ENCODE measurements at regions not wholly inside any gene's neighbourhood (a gene's known extent, or its start where the extent isn't known, plus 50 kb on each side); places are given as distances from the start of the nearest gene placed in this dataset.

GRCh38 chr18:73617981-73618380 lies 529.7 kb downstream of the FBXO15 start:
- DNase-seq: no peak

- no peak for DNase-seq
Observed at GRCh38 chr18:73615506-73615905, 532.1 kb downstream of the FBXO15 start.

DNA sequence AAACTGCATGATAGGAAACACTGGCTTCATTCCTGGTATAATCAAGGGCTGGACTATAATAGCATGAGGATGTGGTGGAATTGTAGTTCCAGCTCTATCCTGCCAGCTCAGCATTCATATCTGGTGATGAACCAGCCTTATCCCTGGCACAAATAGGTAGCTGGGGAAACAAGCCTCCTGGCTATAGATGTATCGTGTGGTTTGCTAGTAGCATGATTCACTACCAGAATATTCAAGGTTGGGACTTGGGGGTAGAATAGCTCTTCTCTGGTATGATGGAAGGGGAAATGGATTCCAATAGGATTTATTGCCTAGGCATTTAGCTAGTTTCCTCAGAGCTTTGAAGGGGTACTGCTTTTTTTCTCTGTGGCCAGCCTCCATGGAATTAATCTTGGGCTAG lies 532.8 kb downstream of the FBXO15 start:
- no peak for DNase-seq

- DNase-seq: no peak
Observed at GRCh38 chr18:73613706-73614340, 533.8 kb downstream of the FBXO15 start.

DNA sequence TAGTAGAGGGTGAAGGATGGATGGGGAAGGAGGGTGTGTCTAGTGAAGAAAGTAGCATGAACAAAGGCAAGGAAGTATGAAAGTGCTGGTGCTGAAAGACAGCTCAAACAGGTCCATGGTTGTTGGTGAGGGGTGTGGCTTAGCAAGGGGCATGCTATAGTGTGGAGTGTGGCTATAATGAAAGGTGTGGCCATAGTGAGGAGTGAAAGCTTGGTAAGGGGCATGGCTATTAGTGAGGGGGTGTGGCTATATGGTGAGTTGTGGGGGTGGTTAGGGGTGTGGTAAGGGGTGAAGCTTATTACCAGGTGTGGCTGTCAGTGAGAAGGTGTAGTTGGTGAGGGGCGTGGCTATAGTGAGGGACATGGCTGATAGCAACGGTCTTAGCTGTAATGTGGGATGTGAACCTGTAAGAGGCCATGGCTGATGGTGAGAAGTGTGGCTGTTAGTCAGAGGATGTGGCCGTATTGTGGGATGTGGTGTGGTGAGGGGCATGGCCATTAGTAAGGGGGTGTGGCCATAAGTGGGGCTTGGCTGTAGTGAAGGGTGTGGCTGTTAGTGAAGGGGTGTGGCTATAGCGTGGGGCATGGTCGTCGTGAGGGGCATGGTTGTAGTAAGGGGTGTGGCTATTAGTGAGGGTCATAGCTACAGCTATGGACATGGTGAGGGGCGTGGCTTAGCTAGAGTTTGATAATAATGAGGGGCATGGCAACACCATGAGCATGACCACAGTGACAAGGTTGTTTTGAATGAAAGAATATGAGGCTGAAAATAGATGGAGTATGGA lies 549.6 kb downstream of the FBXO15 start:
- DNase-seq: no peak

DNA sequence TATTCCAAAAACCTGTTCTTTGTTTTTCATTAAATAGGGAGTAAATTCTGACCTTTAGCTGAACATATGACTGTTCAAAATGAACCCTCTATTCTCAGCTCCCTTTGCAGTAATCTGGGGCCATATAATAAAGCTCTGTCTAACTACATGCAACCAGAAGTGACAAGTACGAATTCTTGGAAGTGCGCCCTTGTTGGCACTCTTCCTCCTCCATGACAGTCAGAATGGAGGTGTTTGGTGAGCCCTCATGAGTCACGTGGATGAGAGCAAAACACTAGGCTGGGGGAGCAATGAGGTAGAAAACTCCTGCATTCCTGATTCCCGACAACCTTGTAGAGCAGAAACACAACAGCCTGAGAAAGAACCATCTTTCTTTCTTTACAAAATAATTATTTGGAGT lies 552.9 kb downstream of the FBXO15 start:
- DNase-seq: no peak

DNA sequence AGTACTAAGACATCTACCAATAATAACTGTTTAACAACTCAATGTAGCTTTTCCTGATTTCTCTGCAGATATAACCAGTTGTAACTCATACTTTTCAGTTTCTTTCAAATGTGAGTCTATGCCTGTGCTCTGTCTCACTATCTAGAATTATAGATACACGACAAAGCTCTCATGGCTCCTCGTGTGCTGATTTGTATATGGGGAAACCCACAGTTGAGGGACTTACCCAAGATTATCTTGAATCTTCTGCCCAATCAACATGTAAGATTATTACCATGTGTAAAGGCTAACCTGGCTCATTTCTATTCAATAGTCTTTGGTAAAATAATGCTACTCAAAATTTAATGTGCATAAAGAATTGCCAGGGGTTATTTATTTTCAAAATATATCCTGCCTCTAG lies 554.4 kb downstream of the FBXO15 start:
- no peak for DNase-seq

GRCh38 chr18:73590950-73591349 lies 556.7 kb downstream of the FBXO15 start:
- no peak for DNase-seq

GRCh38 chr18:73579698-73580097 lies 567.9 kb downstream of the FBXO15 start:
- no peak for DNase-seq

GRCh38 chr18:73577365-73577764 lies 570.3 kb downstream of the FBXO15 start:
- no peak for DNase-seq

GRCh38 chr18:73563901-73564472 lies 583.6 kb downstream of the FBXO15 start:
- no peak for DNase-seq

DNA sequence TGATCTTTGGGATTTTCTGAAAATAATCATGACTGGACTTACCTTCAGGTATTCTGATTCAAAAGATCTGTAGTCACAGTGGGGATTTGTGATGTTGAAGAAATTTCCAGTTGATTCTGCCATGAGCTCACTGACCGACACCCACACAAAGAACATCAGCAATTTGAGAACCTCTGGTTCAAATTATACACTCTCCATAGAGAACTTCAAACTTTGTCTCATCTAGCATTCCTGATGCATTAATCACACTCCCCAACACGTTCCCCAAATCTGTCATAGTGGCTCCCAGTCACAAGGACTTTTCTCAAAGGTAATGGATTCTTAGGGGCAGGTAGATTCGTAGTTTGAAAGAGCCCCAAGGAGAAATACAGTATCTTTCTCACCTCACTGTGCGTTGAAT lies 584.3 kb downstream of the FBXO15 start:
- no peak for DNase-seq

DNA sequence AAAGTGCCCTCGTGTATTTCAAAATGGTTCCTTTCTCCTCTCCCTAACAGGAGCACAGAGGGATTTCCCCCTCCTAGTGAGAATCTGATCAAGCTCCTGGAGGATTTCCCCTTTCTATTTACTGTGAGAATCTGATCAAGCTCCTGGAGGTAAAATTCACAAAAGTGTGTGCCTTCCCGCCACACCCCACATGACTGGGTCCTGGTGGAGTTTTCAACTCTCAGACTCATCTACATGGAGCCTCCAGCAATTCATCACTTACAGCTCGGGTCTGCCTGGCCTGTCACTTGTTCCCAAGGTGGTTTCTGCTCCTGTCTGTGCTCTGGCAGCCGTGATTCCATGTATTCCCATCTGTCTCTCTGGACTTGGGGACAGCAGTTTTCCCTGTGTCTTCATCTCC lies 590.7 kb downstream of the FBXO15 start:
- DNase-seq: no peak

DNA sequence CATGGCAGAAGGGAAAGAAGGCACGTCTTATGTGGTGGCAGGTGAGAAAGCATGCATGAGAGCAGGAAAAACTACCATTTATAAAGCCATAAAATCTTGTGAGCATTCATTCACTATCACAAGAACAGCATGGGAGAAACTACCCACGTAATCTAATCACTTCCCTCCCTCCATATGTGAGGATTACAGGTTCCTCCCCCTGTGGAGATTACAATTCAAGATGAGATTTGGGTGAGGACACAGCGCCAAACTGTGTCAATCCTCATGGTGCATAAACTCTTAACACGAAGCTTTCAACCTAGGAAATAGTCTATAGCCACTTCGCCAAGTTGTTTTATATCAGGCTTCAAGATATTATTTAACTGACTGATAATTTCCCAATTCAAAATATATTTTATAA lies 595.5 kb downstream of the FBXO15 start:
- no peak for DNase-seq

DNA sequence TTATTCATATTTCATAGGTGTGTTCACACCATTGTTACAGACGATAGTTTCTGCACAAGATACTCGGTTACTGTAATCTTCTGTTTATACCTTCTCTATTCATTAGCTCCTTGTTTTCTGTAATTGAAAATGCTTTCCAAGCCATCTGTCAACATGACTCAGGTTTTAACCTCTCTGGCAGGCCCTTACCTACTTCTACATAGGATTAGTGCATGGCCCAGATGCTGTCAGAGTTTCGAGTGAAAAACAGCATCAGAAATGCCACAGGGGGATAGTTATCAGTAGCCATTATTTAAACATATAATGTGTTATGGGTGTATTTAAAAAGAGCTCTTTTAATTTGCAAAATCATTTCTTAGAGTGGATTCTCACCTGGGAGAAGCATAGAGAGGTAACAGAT lies 596.4 kb downstream of the FBXO15 start:
- no peak for DNase-seq

DNA sequence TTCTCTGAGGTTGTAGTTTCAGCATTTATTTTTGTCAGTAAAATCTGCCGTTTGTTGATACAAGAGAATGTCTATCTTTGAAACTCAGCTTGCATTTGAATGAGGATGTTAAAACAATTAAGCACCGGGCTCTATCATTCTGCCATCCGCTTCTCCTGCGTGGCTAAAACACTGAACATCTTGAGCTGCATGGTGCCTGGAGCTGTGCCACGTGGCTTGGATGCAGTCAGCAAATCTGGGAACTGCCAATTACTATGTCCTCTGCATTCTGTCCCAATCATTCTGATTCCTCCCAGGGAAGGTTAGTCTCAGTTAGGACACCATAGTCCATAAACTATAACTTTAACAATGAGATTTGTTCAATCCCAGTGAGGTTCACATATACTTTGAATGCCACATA lies 598.4 kb downstream of the FBXO15 start:
- DNase-seq: no peak

DNA sequence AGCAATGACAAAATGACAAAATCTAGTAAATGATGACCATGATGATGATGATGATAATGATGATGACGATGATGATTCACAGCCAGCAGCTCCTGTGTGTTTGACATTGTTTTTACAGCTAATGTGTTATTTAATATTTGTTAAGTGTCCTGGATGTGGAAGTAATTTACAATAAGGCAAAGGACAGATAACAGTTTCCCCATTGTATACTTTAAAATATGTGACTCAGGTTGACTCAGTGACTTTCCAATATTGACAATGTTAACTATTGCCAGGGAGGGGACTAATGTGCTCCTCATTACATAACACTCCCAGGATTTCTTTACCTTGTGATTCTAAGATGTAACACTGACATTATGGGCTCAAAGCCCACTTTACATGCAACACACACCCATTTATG lies 602.2 kb downstream of the FBXO15 start:
- no peak for DNase-seq

GRCh38 chr18:73544617-73545016 lies 603.0 kb downstream of the FBXO15 start:
- no peak for DNase-seq

GRCh38 chr18:73544032-73544431 lies 603.6 kb downstream of the FBXO15 start:
- DNase-seq: no peak

- DNase-seq: no peak
Observed at GRCh38 chr18:73535990-73536389, 611.6 kb downstream of the FBXO15 start.

GRCh38 chr18:73535189-73535588 lies 612.4 kb downstream of the FBXO15 start:
- no peak for DNase-seq

DNA sequence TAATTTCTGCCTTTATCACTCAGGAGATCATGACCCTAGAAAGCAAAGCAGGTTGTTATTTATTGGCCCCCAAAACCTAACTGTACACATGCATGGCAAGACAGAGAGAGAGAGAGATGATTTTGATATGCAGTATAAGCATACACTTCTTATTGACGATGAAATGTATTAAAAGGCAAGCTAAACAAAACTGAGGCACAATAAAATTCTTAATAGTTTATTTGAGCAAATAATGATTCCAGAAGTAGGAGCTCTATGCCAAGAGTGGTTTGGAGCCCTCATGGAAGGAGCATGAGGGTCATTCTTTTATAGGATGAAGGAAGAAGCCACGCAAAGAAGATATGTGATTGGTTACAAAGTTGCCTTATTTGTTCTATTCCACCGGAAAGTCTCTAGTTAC lies 616.0 kb downstream of the FBXO15 start:
- DNase-seq: no peak

- DNase-seq: no peak
Observed at GRCh38 chr18:73528066-73528465, 619.6 kb downstream of the FBXO15 start.

GRCh38 chr18:73520229-73520628 lies 627.4 kb downstream of the FBXO15 start:
- DNase-seq: no peak

Measured in C1 segment of cervical spinal cord (tissue), 14 donors.